Ovary (tissue), 3 donors: ENCODE measurements at regions not wholly inside any gene's neighbourhood (a gene's known extent, or its start where the extent isn't known, plus 50 kb on each side); places are given as distances from the start of the nearest gene placed in this dataset.

Experiments
- CTCF ChIP-seq, 3 donors: fragments of 450-650 bp in 2 of 3; fragments of 200-600 bp in 1 of 3; IDR thresholded peaks; one replicate each; pipeline versions ENCODE4 v1.5.1 to v1.8.0; 2016 to 2022; ENCODE audit warnings: antibody characterized with exemption in 3 of 3, mild to moderate bottlenecking in 1 of 3
- EP300 ChIP-seq: sonication (generic); formaldehyde crosslinking; IDR thresholded peaks from one replicate; pipeline ENCODE4 v1.6.1; 2017; ENCODE audit warnings: antibody characterized with exemption
- POLR2A ChIP-seq: fragments of 450-650 bp; IDR thresholded peaks from one replicate; pipeline ENCODE4 v1.6.1; 2017; ENCODE audit warnings: antibody characterized with exemption, mild to moderate bottlenecking, moderate library complexity
- donor health status: DM: no; HTN: no; CAD: no.

GRCh38 chr6:92840246-92840930 lies 579.0 kb downstream of the EPHA7 start:
- TF ChIP-seq POLR2A (no peak), CTCF (IDR thresholded peaks at IDR 0.05) (no peak), EP300 (no peak)
